Caki2 (cell line): ENCODE measurements at regions not wholly inside any gene's neighbourhood (a gene's known extent, or its start where the extent isn't known, plus 50 kb on each side); places are given as distances from the start of the nearest gene placed in this dataset.
"Not testable (repeated sequence)": the region's sequence is repeated elsewhere in the genome, so short reads cannot be mapped to it uniquely, and the experiment has no call there.

Experiments used
- DNase-seq: peaks from one replicate; pipeline ENCODE4 v3.0.0-alpha.2; 2015; ENCODE audit warnings: low read depth
- in situ Hi-C: cut with HindIII; loops from 2 replicates; pipeline ENCODE4 v1.10.0; 2016; ENCODE audit warnings: low sequenced_read_pairs, low pct_unique_long_range_greater_than_20kb, mixed read lengths

DNA sequence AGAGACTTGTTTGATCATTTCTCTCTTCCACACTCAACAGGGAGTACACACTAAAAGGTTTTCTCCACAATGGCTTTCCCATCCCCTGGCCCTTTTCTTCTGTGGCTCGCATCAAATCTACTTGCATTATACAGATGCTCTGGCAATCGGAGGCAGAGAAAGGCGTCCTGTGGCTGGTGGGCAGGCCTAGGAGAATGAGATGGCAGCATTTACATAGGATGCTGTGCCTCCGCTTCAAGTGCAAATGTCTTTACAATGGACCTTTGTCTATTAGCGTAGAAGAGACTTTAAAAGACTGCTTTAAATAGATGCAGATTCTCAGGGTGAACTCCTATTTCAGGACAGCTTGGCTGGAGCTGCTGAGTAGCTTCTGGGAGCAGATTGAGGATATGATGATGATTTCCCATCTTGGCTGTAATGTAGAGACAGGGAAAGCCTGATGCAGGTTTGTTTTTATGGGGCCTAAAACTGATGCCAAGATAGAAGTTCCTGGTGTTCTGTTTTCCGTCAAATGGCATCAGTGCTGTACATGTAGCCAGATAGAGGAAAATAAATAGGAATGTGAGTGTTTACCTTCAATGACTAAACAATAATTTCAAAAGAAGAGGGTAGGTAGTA is 423.4 kb downstream of the RND3 start:
- no peak for DNase-seq
- in situ Hi-C loops: no loop called here

DNA sequence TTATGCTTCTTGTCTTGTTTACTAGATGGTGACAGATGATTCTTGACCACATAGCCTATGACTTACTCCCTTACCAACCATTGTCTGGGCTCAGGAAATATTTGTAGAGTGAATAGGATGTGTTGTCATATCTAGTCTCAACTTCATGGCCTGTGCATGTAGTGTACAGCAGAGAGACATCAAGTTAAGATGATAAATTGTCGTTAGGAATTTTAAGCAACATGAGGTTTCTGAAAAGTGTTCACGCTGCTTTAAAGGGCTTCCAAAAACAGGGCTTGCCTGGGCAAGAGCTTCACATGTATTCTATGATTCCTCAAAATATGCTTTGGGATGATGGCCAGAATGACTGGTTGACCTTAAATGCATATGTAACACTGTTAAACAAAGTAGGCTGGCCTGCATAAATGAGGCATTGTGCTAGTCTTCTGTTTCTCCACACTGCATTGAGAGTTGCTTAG is 424.0 kb downstream of the RND3 start:
- no peak for DNase-seq
- in situ Hi-C loops: no loop called here

GRCh38 chr2:150062416-150062815 is 425.1 kb downstream of the RND3 start:
- no peak for DNase-seq
- in situ Hi-C loops: no loop called here

DNA sequence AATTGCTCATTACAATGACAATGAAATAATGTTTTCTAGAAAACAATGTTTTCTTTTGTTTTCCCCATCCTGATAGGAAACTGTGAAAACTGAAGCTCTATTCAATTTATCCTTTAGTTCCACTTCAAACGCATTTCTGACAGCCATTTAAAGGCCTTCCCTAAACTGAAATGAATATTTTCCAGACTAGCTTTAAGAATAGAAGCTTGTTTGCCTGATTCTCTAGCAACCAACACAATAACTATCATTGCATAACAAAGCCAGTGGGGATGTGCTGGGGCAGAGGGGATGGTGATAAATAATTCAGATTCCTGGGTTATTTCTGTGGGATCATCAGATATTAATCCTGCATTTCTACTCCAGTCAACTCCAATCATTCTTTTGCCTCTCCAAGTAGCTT is 427.1 kb downstream of the RND3 start:
- no peak for DNase-seq
- in situ Hi-C loops: no loop called here

- in situ Hi-C loops: not testable (repeated sequence)
Observed at GRCh38 chr2:150059676-150060075, 427.8 kb downstream of the RND3 start.

GRCh38 chr2:150052457-150052856 is 435.0 kb downstream of the RND3 start:
- DNase-seq: no peak
- in situ Hi-C loops: no loop called here

More at GRCh38 chr2:150059676-150060075, 427.8 kb downstream of the RND3 start:
- not testable (repeated sequence) for DNase-seq

DNA sequence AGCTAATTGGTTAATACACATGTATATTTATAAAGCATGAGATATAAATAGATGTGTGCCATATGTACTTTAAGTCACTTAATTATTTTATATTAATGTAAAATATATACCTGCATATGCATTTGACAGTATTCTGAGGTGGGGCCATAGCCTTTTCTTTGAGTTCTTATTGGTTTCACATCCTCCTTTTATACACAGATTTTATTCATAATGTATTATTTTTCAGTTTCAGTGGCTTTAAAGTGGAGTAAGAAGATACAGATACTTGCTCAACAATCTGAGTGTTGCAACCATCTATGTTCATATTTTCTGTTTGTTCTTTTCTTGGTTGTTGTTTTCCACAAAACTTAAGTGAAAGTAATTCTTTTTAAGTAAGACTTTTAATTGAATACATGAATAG is 436.5 kb downstream of the RND3 start:
- DNase-seq: no peak
- in situ Hi-C loops: no loop called here

GRCh38 chr2:150050036-150050435 is 437.4 kb downstream of the RND3 start:
- no peak for DNase-seq

GRCh38 chr2:150047620-150048222 is 439.7 kb downstream of the RND3 start:
- no peak for DNase-seq
- in situ Hi-C loops: no loop called here

More at GRCh38 chr2:150050036-150050435, 437.4 kb downstream of the RND3 start:
- in situ Hi-C loops: no loop called here

- DNase-seq: no peak
- in situ Hi-C loops: no loop called here
Observed at GRCh38 chr2:150046810-150047209, 440.7 kb downstream of the RND3 start.

- in situ Hi-C loops: no loop called here
- DNase-seq: no peak
Observed at GRCh38 chr2:150046211-150046610, 441.3 kb downstream of the RND3 start.

GRCh38 chr2:150045601-150046000 is 441.9 kb downstream of the RND3 start:
- in situ Hi-C loops: no loop called here
- DNase-seq: no peak

DNA sequence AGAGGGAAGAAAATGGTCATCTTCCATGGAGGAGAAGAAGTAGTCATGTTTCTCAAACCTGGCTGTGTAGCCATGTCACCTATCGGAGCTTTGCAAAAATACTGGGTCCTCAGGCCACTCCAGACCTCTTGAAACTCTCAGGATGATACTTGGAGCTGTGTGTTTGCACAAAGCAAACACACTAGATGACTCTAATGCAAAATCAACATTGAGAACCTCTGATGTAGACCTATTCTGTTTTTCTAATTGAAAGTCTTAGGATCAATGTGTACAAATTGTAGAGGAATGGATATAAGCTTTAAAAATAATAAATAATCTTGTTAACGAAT is 444.3 kb downstream of the RND3 start:
- in situ Hi-C loops: no loop called here
- no peak for DNase-seq

DNA sequence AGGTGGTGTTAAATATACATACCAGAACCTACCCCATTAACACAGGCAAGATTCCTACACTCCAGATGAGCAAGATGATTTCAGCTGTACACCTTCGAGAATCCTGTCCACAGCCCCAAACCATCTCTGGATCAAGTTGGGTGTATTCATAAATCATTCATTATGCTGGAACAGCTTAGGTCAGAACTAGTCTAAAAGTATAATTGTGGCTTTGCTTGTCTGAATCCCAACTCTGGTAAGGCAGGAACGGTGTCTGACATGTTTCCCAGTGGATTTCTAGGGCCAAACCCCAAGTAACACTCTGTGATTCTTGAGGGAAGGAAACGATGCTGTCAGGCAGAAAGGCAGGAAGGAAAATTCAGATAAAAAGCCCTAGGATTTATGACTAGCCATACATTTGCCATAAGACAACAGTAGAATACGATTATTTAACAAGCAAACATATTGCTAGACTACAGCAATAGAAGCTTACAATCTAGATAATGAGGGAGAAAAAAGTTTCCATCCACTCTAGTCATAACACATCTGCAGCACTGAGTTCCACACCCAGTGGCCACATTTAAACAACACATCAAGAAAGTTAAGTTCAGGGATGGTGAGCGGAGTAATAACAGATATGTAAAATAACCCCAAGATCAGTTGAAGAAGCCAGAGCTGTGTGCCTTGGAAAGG is 444.8 kb downstream of the RND3 start:
- no peak for DNase-seq
- in situ Hi-C loops: no loop called here

DNA sequence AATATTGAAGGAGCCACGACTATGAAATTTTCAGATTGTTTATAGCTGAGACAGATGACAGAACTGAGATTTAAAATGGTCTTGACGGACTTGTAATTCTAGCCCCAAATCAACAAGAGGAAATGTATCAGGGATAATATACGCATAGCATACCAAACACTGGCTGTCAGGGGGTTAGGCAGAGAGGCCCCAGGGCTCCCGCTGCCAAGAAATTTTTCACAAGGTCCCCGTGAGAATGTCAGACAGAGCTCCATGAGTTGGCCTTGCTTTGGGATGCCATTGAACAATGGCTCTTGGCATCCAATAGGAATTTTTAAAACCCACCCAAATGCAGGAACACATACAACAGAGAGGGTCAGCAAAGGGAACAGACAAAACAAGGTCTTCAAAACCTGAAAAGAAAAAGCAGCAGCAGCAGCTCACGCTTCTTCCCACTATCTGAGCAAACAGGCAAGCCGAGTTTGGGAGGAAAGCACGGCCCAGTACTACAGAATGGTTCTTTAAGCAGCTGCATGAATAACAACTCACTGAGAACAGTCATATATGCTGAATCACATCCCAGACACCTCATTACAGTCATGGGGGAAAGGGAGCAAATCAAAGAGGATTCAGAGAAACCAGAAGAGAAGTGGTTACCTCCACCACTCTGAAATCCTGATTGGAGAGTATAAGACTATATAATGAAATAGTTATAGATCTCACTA is 445.6 kb downstream of the RND3 start:
- in situ Hi-C loops: no loop called here
- no peak for DNase-seq

DNA sequence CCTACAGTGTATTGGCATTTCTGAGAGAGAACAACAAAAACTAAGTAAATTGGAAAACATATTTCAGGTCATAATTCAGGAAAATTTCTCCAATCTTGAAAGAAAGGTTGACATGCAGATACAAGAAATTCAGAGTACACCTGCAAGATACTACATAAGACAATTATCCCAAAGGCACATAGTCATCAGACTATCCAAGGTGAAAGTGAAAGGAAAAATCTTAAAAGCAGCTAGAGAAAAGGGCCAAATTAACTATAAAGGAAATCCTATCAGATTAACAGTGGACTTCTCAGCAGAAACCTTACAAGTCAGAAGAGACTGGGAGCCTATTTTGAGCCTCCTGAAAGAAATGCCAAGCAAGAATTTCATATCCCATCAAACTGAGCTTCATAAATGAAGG is 449.0 kb upstream of the MMADHC start:
- no peak for DNase-seq
- in situ Hi-C loops: no loop called here

DNA sequence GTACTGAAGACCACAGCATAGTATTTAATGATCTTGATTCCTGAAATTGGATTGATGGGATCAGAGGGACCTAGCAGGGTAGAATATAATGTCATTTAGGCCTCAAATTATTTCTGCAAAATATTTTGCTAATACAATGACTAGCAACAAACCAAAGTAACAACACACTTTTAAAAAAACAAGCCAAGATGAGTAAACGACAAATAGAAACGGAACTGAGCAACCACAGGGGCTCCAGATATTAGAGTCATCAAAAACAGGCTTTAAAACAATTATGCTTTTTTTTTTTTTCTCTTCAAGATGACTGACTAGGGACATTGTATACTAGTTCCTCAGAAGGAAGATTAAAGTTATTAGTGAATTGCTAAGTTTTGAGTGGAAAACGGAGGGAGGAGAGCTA is 447.1 kb upstream of the MMADHC start:
- no peak for DNase-seq
- in situ Hi-C loops: no loop called here

DNA sequence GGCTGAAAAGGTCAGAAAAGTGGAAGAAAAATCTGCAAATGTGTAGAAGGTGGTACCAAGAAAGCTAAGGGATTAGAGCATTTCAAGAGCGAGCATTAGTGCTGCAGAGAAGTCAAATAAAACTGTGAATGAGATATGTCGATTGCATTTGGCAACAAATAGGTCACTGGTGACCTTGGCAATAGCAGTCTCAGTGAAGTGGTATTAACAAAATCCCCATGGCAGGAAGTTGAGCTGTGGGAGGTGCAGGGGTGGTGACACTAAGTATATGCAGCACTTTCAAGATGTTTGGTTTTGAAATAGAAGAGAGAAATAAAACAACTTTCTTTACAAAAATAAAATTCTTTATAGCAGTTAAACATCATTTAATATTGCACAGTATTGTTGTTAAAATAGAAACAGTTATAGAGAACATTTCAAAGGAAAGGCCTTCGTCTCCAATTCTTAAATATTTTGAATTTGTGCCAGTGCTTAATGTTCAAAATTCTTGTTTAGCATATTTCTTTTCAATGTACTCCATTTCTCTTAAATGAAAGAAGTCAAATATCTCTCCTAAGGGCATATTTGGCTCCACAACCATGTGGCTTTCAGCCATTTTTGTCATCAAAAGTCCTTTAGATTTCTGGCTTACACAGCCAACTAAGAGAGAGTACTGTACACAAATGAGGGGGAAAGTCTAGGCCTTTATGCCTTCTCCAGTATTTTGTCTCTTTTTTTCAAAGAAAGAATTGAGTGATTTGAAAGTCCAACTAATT is 443.0 kb upstream of the MMADHC start:
- in situ Hi-C loops: no loop called here
- no peak for DNase-seq

- DNase-seq: no peak
- in situ Hi-C loops: no loop called here
Observed at GRCh38 chr2:150028322-150028721, 440.7 kb upstream of the MMADHC start.
